ENCODE measurements at regions not wholly inside any gene's neighbourhood (a gene's known extent, or its start where the extent isn't known, plus 50 kb on each side); places are given as distances from the start of the nearest gene placed in this dataset.
"Not testable (repeated sequence)": the region's sequence is repeated elsewhere in the genome, so short reads cannot be mapped to it uniquely, and the experiment has no call there.

GRCh38 chr21:22743085-22743484 lies 1744.9 kb downstream of the NCAM2 start:
- DNase-seq (ENCODE audit: low read depth, low spot score): no peak

- DNase-seq (ENCODE audit: low read depth, low spot score): no peak
These were observed 1756.5 kb downstream of the NCAM2 start for GRCh38 chr21:22754746-22755145.

DNA sequence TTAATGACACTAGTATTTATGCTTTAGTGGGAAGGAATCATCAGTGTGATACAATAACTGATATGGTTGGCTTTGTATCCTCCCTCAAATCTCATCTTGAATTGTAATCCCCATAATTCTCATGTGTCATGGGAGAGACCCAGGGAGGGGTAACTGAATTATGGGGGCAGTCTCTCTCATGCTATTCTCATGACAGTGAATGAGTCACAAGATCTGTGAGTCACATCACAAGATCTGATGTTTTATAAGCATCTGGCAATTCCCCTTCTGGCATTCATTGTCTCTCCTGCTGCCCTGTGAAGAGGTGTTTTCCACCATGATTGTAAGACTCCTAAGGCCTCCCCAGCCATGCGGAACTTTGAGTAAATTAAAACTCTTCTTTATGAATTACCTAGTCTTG lies 1760.3 kb downstream of the NCAM2 start:
- no peak for DNase-seq (ENCODE audit: low read depth, low spot score)

DNA sequence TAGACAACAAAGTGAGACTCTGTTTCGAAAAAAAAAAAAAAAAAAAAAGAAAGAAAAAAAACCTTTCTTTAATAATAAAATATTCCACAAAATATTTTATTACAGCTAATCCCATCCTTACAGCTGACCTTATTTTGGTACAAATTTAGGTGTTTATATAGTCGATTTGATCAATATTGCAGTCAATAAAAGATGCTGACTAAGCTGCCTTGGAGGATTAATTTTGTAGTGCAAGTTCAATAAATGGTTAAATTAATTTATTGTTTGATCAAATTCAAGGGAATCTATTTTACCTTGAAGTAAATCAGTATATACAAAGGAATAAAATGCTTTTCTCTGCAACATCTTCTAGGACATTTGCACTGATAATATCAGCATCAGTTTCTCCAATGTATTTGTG lies 1764.3 kb downstream of the NCAM2 start:
- no peak for DNase-seq (ENCODE audit: low read depth, low spot score)

DNA sequence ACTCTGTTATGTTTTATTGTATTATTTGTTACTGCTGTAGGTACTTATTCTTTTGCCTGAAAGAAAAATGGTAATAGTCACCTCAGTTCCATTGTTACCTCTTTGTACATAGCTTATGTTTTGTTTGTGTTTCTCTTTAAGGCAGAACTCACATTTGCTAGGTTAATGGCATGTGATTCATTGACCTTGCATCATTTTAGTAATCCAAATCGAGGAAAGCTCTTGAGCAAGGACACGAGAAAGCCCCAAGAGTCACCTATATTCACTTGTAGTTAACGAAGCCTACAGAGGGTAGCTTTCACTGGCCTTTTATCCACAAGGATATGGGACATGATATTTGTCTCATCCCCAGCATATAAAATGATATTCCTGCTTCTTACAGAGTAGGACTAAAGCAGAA lies 1765.2 kb downstream of the NCAM2 start:
- no peak for DNase-seq (ENCODE audit: low read depth, low spot score)

DNA sequence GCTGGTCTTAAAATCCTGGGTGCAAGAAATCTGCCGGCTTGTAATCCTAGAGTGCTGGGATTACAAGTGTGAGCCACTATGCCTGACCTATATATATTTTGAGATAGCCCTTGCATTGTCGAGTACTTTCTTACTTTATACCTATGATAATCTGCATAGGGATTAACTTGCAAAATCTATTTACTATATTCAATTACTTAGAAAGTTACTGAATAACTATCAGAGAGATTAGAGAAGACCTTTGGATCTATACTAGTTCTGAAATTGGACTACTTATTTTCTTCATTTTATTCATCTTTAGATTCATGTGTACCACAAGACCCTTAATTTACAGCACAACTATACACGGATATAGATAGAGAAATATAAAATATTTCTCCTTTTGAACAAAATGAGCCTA lies 1766.0 kb downstream of the NCAM2 start:
- no peak for DNase-seq (ENCODE audit: low read depth, low spot score)

- DNase-seq (ENCODE audit: low read depth, low spot score): no peak
These were observed 1793.2 kb downstream of the NCAM2 start for GRCh38 chr21:22791376-22791775.

DNA sequence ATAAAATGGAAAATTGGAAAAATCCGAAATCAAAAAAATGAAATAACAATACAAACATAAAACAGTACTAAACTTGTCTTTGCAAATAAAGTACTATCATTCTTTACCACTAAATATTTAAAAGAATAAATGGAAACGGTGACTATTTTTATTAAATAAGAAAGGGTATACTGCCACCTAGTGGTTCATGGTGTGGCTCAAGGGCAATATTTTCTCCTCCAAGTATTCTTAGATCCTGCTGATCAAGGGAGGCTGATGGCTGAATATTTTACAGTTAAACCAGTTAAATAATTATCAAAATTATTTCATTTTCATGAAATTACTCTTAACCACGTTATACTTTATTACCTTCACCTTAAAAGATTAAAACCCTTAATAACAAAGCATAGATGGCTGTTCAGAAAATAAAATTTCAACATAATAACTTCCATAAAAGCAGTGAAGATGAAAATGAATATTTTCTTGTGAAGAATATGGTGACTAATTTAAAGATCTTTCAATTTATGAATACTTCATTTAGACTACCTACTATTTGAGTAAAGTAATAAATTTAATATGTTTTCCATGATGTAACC lies 1793.9 kb downstream of the NCAM2 start:
- no peak for DNase-seq (ENCODE audit: low read depth, low spot score)

DNA sequence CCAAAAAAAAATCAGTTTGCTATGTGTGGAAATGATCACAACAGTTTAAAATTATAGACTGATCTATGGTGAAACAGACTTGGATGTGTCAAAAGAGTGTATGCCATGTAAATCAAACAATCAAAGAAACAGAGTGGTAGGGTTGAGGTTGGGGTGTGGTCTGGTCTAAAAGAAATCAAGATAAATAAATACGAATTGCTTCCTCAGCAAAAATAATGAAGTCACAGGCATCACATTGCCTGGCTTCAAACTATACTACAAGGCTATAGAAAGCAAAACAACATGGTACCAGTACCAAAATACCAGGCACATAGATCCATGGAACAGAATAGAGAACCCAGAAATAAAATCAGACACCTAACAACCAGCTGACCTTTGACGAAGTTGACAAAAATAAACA lies 1796.9 kb downstream of the NCAM2 start:
- DNase-seq (ENCODE audit: low read depth, low spot score): no peak

GRCh38 chr21:22795644-22796043 lies 1797.4 kb downstream of the NCAM2 start:
- DNase-seq (ENCODE audit: low read depth, low spot score): no peak

GRCh38 chr21:22796147-22796546 lies 1797.9 kb downstream of the NCAM2 start:
- DNase-seq (ENCODE audit: low read depth, low spot score): no peak

DNA sequence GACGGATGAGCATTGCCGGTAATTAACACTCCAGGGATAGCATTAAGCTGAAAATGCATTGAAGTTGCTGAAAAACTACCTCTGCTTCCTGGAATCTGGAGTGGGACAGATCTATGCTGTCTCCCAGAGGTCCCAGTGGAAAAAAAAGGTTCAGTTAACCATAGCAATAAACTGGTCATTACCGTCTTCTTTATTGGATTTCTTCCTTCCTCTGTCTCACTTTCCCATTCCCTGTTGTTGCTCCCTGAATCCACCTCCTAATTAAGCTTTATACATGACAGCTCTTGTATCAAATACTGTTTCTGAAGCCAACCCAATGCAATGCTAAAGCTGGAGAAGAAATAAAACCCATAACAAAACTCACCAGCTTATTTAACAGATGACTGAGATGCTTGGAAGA lies 1805.9 kb downstream of the NCAM2 start:
- no peak for DNase-seq (ENCODE audit: low read depth, low spot score)

DNA sequence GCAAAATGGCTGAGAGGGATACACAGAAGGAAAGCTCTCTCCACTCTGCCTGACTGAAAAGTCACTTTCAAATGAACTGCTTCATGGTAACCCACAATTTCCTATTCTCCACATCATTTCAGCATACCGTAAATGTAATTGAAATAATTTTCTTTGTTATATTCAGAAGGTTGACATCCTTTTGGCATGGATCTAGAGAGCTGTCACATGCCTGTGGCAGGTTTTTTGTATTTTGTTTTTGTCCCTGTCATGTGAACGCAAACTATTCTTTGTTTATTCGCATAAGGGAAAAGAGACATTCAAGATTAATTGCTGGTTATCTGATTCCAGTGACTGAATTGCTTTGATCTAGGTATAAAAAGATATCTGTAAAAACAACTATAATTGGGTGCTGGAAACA lies 1808.1 kb downstream of the NCAM2 start:
- DNase-seq (ENCODE audit: low read depth, low spot score): no peak

DNA sequence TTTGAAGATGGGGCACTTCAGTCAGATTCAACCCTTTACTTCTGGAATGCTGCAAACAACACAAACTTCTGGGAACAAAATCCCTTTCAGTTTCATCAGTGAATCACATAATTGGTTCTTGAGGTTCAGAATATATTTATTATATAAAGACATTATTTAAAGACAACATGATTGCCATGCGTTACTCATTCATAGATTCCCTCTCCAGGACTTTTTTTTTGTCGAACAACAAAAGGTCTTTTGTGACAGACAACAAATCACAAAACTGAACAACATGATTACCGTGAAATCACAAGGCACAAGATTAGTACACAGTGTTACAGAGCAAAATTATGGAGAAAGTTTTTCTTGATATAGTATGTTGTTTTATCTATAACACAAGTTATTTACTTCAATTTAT lies 1815.0 kb downstream of the NCAM2 start:
- DNase-seq (ENCODE audit: low read depth, low spot score): no peak

DNA sequence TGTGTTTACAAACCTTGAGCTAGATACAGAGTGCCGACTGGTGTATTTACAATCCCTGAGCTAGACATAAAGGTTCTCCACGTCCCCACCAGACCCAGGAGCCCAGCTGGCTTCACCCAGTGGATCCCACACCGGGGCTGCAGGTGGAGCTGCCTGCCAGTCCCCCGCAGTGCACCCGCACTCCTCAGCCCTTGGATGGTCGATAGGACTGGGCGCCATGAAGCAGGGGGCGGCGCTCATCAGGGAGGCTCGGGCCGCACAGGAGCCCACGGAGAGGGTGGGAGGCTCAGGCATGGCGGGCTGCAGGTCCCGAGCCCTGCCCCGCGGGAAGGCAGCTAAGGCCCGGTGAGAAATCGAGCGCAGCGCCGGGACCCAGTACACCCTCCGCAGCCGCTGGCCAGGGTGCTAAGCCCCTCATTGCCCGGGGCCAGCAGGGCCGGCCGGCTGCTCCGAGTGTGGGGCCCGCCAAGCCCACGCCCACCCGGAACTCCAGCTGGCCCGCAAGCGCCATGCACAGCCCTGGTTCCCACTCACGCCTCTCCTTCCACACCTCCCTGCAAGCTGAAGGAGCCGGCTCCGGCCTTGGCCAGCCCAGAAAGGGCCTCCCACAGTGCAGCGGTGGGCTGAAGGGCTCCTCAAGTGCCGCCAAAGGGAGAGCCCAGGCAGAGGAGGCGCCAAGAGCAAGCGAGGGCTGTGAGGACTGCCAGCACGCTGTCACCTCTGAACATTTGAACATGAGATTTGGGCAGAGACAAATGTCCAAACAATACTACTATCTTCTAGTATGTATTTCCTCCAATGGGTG lies 1820.7 kb downstream of the NCAM2 start:
- not testable (repeated sequence) for DNase-seq (ENCODE audit: low read depth, low spot score)

DNA sequence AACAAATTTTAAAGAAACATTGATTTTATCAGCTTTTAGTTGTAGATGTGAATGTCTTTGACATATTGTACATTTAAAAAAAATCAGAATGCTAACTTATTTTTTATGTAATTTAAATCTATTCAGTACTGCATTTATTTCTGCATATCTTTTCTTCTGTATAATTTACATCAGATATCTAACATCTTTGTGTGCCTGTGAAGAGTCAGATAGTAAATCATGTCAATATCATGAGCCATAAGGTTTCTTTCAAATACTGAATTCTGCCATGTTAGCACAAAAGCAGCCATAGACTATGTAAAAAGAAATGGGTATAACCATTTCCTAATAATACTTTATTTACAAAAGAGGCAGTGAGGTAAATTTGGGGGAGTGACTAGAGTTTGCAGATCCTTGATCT lies 1829.2 kb downstream of the NCAM2 start:
- no peak for DNase-seq (ENCODE audit: low read depth, low spot score)

- DNase-seq (ENCODE audit: low read depth, low spot score): no peak
These were observed 1844.7 kb downstream of the NCAM2 start for GRCh38 chr21:22842875-22843274.

DNA sequence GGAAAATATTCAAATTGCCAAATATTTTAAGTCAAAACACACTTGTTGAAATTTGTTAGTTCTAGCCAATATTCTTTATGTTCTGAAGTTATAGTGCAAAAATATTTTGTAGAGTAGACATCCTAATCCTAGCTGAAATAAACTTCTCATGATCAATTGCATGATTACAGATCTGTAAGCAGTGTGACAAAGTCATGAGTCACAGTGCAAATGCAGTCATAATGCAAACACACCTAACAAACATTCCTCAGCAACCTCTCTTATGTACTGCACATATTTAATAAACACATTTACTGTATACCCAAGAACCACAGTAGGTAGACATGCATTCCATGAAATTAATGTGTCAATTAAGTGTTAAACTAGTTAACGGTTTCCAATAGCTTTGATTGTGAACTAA lies 1857.4 kb downstream of the NCAM2 start:
- DNase-seq (ENCODE audit: low read depth, low spot score): no peak

DNA sequence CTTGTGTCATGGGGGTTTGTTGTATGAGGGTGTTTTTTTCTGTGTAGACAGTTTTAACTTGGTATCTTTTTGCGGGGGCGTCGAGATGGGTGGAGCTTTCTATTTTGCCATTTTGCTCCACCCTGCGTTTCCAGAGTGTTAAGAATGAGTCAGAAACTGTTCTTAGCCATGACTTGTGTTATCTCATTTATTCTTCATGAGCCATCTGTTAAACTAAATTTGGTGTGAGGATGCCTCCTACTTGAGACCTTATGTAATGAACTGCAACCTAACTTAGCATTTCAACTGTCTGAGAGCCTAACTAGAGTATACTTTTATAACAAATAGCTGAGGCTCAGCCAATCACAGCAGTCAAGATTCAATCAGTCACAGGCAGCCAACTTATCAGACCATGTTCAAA lies 1873.5 kb downstream of the NCAM2 start:
- no peak for DNase-seq (ENCODE audit: low read depth, low spot score)

DNA sequence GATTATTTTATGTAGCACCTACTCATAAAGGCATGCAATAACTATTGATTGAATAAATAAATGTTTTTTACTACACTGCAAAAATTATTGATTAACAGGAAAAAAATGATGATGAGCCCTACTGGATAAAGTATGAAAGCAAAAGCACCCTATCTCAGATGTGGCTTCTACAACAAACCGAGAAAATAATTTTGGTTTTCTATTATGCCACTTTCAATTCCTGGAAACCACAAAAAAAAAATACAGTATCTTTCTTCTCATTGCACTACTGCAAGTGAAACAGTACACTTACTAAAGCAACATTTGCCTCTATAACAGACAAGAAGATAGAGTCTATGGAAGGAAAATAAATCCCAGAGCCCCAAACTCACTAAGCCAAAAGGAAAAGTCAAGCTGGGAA lies 1882.4 kb downstream of the NCAM2 start:
- DNase-seq (ENCODE audit: low read depth, low spot score): no peak

- DNase-seq (ENCODE audit: low read depth, low spot score): no peak
These were observed 1882.9 kb downstream of the NCAM2 start for GRCh38 chr21:22881131-22881530.

- no peak for DNase-seq (ENCODE audit: low read depth, low spot score)
These were observed 1886.9 kb downstream of the NCAM2 start for GRCh38 chr21:22885079-22885478.

DNA sequence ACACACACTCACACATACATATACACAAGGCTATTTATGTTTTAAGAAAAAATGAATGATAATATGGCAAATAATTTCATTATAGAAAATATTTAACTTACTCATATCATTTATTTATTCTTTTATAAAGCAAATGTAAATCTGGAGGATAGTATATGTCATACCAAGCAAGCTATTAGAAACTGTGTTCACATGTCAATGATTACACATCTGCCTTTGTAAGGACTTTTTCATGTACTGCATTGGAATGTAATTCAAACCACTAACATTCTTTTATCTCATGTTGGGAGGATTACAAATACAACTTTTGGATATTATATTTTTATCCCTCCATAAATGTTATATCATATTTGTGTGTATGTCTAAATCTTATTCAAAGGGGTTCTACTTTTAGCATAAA lies 1887.4 kb downstream of the NCAM2 start:
- no peak for DNase-seq (ENCODE audit: low read depth, low spot score)

- no peak for DNase-seq (ENCODE audit: low read depth, low spot score)
These were observed 1891.2 kb downstream of the NCAM2 start for GRCh38 chr21:22889445-22889844.

Measured in brain pericyte (primary cell).